Lung (tissue), 11 donors: ENCODE measurements at regions not wholly inside any gene's neighbourhood (a gene's known extent, or its start where the extent isn't known, plus 50 kb on each side); places are given as distances from the start of the nearest gene placed in this dataset.
A peak's percentile ranks its signal among the peaks of the same experiment; 100 is the strongest.

ENCODE experiments used
- ATAC-seq: fragments of 200-7000 bp; cut with Tn5 transposase; one replicate; pipeline ENCODE4 v1.9.1; 2020; ENCODE audit warnings: moderate number of reproducible peaks; ENCODE audit not compliant: insufficient read depth, low FRiP score
- DNase-seq, 3 donors: peaks; one replicate each; pipeline ENCODE4 v3.0.0-alpha.2; 2013 to 2017
- H3K27ac ChIP-seq, 2 donors: one replicate each; pipeline ENCODE4 v1.5.1; 2013; ENCODE audit warnings: mild to moderate bottlenecking in 2 of 2, moderate library complexity in 2 of 2, control low read depth in 1 of 2, inconsistent platforms in 1 of 2, low read depth in 1 of 2, low read length in 1 of 2
- H3K27me3 ChIP-seq, 3 donors: one replicate each; pipeline ENCODE4 v1.5.1; 2013; ENCODE audit warnings: low read length in 2 of 3; ENCODE audit not compliant: control insufficient read depth in 3 of 3, insufficient read depth in 3 of 3
- H3K36me3 ChIP-seq, 4 donors: one replicate each; pipeline ENCODE4 v1.5.1; 2013; ENCODE audit warnings: low read length in 4 of 4, mild to moderate bottlenecking in 1 of 4, moderate library complexity in 1 of 4; ENCODE audit not compliant: control insufficient read depth in 4 of 4, insufficient read depth in 4 of 4
- H3K4me1 ChIP-seq, 5 donors: one replicate each; pipeline ENCODE4 v1.5.1; 2013; ENCODE audit warnings: low read length in 5 of 5, mild to moderate bottlenecking in 2 of 5, moderate library complexity in 1 of 5; ENCODE audit not compliant: control insufficient read depth in 5 of 5, insufficient read depth in 5 of 5
- H3K4me3 ChIP-seq: one replicate; pipeline ENCODE4 v1.5.1; 2013; ENCODE audit warnings: mild to moderate bottlenecking, control low read depth, moderate library complexity
- H3K9ac ChIP-seq, 2 donors: one replicate each; pipeline ENCODE4 v1.5.1; 2013; ENCODE audit warnings: low read length in 2 of 2, control low read depth in 1 of 2; ENCODE audit not compliant: insufficient read depth in 1 of 2
- H3K9me3 ChIP-seq, 4 donors: one replicate each; pipeline ENCODE4 v1.5.1; 2013; ENCODE audit warnings: low read length in 3 of 4, mild to moderate bottlenecking in 1 of 4, moderate library complexity in 1 of 4; ENCODE audit not compliant: control insufficient read depth in 4 of 4, insufficient read depth in 3 of 4
- WGBS, 2 donors: extraction: QIAGEN DNeasy Blood & Tissue Kit; methylation state at CpG; one replicate each; pipeline ENCODE4 v1.1.7; 2013; 5-methylcytosine and 5-hydroxymethylcytosine counted together
- TF ChIP-seq, protein P1 (sequence below): IDR thresholded peaks from 2 replicates; pipeline ENCODE4 v1.5.1; 2012; ENCODE audit warnings: mild to moderate bottlenecking; ENCODE audit errors: control extremely low read depth, extremely low read depth
- donor health status: control.
- donor health status: control.
- donor health status: Bipolar disorder and iron deficiency.
- donor health status: healthy.
- donor health status: DM: yes; HTN: yes; CAD: no.

DNA sequence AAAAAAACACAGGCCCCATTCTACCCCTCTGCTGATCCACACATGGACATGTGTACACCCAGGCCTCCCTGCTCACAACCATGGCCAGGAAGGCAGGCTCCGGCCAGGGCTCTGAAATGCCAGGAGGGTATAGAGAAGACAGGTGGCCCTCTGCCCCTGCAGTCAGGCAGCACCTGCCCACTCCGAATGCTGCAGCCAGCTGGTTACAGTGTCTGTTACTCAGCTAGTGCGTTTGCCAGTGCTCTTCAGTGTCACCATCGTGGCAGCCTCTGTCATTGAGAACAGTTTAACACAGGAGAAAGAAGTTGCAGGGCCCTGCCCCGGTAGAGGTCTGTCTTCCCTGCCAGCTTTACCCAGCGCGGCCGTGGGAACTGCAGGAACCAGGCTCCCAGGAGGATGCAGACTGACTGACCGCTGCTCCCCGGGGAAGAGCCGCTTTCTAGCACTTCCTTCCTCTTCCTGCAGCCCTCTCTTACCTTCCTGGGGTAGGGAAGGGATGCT lies 128.8 kb upstream of the FAM20C start:
- TF ChIP-seq, protein P1, sequence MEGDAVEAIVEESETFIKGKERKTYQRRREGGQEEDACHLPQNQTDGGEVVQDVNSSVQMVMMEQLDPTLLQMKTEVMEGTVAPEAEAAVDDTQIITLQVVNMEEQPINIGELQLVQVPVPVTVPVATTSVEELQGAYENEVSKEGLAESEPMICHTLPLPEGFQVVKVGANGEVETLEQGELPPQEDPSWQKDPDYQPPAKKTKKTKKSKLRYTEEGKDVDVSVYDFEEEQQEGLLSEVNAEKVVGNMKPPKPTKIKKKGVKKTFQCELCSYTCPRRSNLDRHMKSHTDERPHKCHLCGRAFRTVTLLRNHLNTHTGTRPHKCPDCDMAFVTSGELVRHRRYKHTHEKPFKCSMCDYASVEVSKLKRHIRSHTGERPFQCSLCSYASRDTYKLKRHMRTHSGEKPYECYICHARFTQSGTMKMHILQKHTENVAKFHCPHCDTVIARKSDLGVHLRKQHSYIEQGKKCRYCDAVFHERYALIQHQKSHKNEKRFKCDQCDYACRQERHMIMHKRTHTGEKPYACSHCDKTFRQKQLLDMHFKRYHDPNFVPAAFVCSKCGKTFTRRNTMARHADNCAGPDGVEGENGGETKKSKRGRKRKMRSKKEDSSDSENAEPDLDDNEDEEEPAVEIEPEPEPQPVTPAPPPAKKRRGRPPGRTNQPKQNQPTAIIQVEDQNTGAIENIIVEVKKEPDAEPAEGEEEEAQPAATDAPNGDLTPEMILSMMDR = no peak
- Histone ChIP-seq H3K27ac (no peak overlapping the region), H3K36me3 (no peaks in the 10 kb centered on the region), H3K4me3 (no peak overlapping the region), H3K9me3 (no peaks in the 10 kb centered on the region), H3K9ac (no peak overlapping the region), H3K4me1 (no peaks in the 10 kb centered on the region), H3K27me3 (peaks cover 0 to 9% (median 0%) of the 10 kb centered on the region in 3 donors)
- no peak for DNase-seq
- no peak for ATAC-seq
- 29 to 38% methylated on average over 11 of the region's 11 CpGs for WGBS, 2 donors

DNA sequence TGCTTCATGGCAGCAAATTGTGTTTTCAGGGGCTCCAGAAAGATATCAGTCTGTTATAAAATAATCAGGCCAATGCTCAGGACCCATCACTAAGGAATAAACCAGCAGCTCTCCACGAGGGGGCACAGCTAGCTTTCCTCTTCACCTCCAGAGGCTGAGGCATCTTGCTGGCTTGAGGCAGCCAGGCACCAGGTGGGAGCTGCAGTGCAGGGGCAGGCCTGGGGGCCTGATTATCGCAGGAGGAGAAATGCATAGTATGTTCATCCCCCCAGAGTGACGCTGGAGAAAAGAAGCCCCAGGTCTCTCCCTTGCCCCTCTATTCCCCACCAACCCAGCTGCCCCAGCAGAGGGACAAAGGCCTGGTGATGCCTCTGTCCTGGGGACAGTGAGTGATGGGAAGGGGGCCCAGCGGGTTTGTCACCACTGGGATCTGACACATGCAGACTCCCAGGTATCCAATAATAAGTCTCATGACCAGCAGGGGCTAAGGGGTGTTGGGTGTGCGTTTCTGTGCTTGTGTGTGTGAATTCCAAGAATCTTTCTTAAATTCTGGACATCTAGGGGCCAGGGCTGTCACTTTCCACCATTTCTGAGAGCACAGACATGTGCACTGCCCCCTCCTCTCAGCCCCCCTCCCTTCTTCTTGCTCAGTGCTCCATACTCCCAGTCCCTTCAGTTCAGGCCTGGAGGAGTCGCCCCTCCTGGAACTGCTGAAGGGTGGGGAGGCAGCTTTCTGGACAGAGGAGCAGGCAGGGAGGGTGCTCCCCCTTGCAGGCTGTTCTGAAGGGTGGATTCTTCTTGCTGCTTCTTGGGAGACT lies 128.1 kb upstream of the FAM20C start:
- peak; percentile 70 to 79 (median 77) for DNase-seq
- Histone ChIP-seq H3K36me3 (no peaks in the 10 kb centered on the region), H3K27me3 (peaks cover 0 to 2% (median 0%) of the 10 kb centered on the region in 3 donors), H3K4me1 (no peaks in the 10 kb centered on the region), H3K27ac (no peak overlapping the region), H3K9me3 (no peaks in the 10 kb centered on the region), H3K4me3 (no peak overlapping the region), H3K9ac (no peak overlapping the region)
- TF ChIP-seq, protein P1 = no peak
- 67 to 77% methylated on average over 6 of the region's 6 CpGs for WGBS, 2 donors
- no peak for ATAC-seq

DNA sequence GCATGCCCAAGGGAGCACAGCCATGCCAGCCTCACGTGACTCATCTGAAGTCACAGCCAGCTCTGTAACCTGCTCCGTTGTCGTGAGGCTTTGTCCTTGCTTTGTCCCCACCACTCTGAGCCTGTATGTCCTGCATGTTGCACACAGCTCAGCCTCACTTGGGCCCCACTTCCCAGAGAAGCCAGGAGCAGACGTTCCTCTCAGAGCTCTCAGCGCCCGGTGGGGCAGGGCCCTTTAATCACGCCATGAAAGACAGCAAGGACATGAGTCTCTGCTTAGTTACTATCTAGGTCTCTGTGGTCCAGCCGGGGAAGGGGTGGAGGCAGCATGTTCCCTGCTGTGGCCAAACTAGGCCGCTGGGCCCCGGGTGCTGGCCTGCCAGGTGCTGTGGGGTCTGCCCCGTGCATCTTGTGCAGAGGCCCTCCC lies 127.4 kb upstream of the FAM20C start:
- DNase-seq = no peak
- no peaks in the 10 kb centered on the region for H3K4me1 ChIP-seq
- H3K27ac ChIP-seq = no peak overlapping the region
- no peaks in the 10 kb centered on the region for H3K9me3 ChIP-seq
- no peak for ATAC-seq
- TF ChIP-seq, protein P1 = no peak
- no peaks in the 10 kb centered on the region for H3K27me3 ChIP-seq
- 86 to 87% methylated on average over 11 of the region's 11 CpGs for WGBS, 2 donors
- H3K9ac ChIP-seq = no peak overlapping the region
- no peak overlapping the region for H3K4me3 ChIP-seq
- no peaks in the 10 kb centered on the region for H3K36me3 ChIP-seq
